CD4-positive, alpha-beta T cell (primary cell): ENCODE measurements at regions not wholly inside any gene's neighbourhood (a gene's known extent, or its start where the extent isn't known, plus 50 kb on each side); places are given as distances from the start of the nearest gene placed in this dataset.

Experiments used
- ATAC-seq: fragments of 200-7000 bp; cut with Tn5 transposase; one replicate; pipeline ENCODE4 v1.10.0; 2022; ENCODE audit warnings: mild to moderate bottlenecking; ENCODE audit not compliant: poor library complexity
- CTCF ChIA-PET: fragments of 350-600 bp; sonication (Branson Sonifier 250); formaldehyde crosslinking; loops from one replicate; lab custom pipeline; 2021; ENCODE audit warnings: antibody characterized with exemption, inconsistent platforms; lab: Charles Lee
- POLR2A ChIA-PET: fragments of 350-600 bp; sonication (Branson Sonifier 250); formaldehyde crosslinking; loops from one replicate; lab custom pipeline; 2021; ENCODE audit warnings: antibody characterized with exemption, inconsistent platforms; lab: Charles Lee
- DNase-seq, 14 experiments: peaks; one replicate each; pipeline ENCODE4 v3.0.0-alpha.2; 2013 to 2020; ENCODE audit warnings: mixed read lengths in 2 of 14
- H3K27ac ChIP-seq, 2 donors: one replicate each; pipeline versions ENCODE4 v1.5.1 to v1.7.0; 2013; ENCODE audit warnings: low read length in 2 of 2, low read depth in 1 of 2, mild to moderate bottlenecking in 1 of 2
- H3K27me3 ChIP-seq, 2 experiments: 1 replicate in 1 of 2; 2 replicates in 1 of 2; pipeline versions ENCODE4 v1.6.1 to v1.7.0; 2013; ENCODE audit warnings: low read length in 2 of 2, control low read depth in 1 of 2, mild to moderate bottlenecking in 1 of 2, moderate library complexity in 1 of 2; ENCODE audit not compliant: insufficient read depth in 2 of 2, control insufficient read depth in 1 of 2
- H3K36me3 ChIP-seq: one replicate; pipeline ENCODE4 v1.6.1; 2013; ENCODE audit warnings: low read length, control low read depth; ENCODE audit not compliant: insufficient read depth
- H3K4me1 ChIP-seq: one replicate; pipeline ENCODE4 v1.6.1; 2013; ENCODE audit warnings: low read length, control low read depth; ENCODE audit not compliant: insufficient read depth
- H3K4me3 ChIP-seq: one replicate; pipeline ENCODE4 v1.5.1; 2013; ENCODE audit warnings: mild to moderate bottlenecking, low read length, moderate library complexity
- H3K9me3 ChIP-seq, 2 experiments: 1 replicate in 1 of 2; 2 replicates in 1 of 2; pipeline versions ENCODE4 v1.6.1 to v1.7.0; 2013; ENCODE audit warnings: low read length in 2 of 2, mild to moderate bottlenecking in 2 of 2, control low read depth in 1 of 2, moderate library complexity in 1 of 2; ENCODE audit not compliant: control insufficient read depth in 1 of 2, insufficient read depth in 1 of 2
- H3K27ac Mint-ChIP-seq: one replicate; pipeline ENCODE4 v1.8.0; 2020; ENCODE audit warnings: mixed read lengths
- H3K27me3 Mint-ChIP-seq: one replicate; pipeline ENCODE4 v1.8.0; 2021; ENCODE audit warnings: mixed read lengths
- H3K36me3 Mint-ChIP-seq: one replicate; pipeline ENCODE4 v1.8.0; 2021; ENCODE audit warnings: low read depth, mixed read lengths
- H3K4me1 Mint-ChIP-seq: one replicate; pipeline ENCODE4 v1.8.0; 2021; ENCODE audit warnings: low read depth, mixed read lengths
- H3K4me3 Mint-ChIP-seq: one replicate; pipeline ENCODE4 v1.8.0; 2020; ENCODE audit warnings: mild to moderate bottlenecking, mixed read lengths
- H3K9me3 Mint-ChIP-seq: one replicate; pipeline ENCODE4 v1.8.0; 2020; ENCODE audit warnings: mixed read lengths
- CTCF ChIP-seq: fragments of 200-600 bp; IDR thresholded peaks from one replicate; pipeline ENCODE4 v1.8.0; 2022; ENCODE audit warnings: antibody characterized with exemption, mild to moderate bottlenecking
- intact Hi-C, 2 experiments: fragments of 100-400 bp; cut with DNase I in 1 of 2; cut with micrococcal nuclease in 1 of 2; formaldehyde crosslinking; loops; one replicate each; pipeline versions ENCODE4 v1.15.1 to v1.9.0; 2023 to 2025; cut with DNase I, micrococcal nuclease

- H3K4me1 ChIP-seq: no peaks in the 10 kb centered on the region
- peaks cover 1 to 7% of the 10 kb centered on the region in 2 experiments for H3K9me3 ChIP-seq
- TF ChIP-seq CTCF: no peak
- H3K4me3 Mint-ChIP-seq: no peak overlapping the region
- no peak overlapping the region for H3K27ac ChIP-seq
- H3K27me3 Mint-ChIP-seq: no peaks in the 10 kb centered on the region
- ATAC-seq (no peak), DNase-seq (no peak)
- CTCF ChIA-PET: no interaction called here
- intact Hi-C loops: loop anchor here in 1 of 2 experiments (1.0 kb wide), 1 partner anchor 10 kb away; no protein-coding TSS in a partner anchor
- no peak overlapping the region for H3K27ac Mint-ChIP-seq
- H3K4me3 ChIP-seq: no peak overlapping the region
- POLR2A ChIA-PET: no interaction called here
- no peaks in the 10 kb centered on the region for H3K36me3 ChIP-seq
- H3K4me1 Mint-ChIP-seq: no peaks in the 10 kb centered on the region
- no peaks in the 10 kb centered on the region for H3K27me3 ChIP-seq
- H3K9me3 Mint-ChIP-seq: peaks cover 6% of the 10 kb centered on the region
- H3K36me3 Mint-ChIP-seq: no peaks in the 10 kb centered on the region
Observed at GRCh38 chr2:193824474-193824873, 1629.7 kb upstream of the TMEFF2 start.

- Histone ChIP-seq H3K36me3 (no peaks in the 10 kb centered on the region), H3K4me3 (no peak overlapping the region), H3K4me1 (no peaks in the 10 kb centered on the region), H3K27me3 (no peaks in the 10 kb centered on the region), H3K9me3 (peaks cover 3 to 14% of the 10 kb centered on the region in 2 experiments), H3K27ac (no peak overlapping the region)
- no peak overlapping the region for H3K27ac Mint-ChIP-seq
- intact Hi-C loops: no loop called here
- no peaks in the 10 kb centered on the region for H3K4me1 Mint-ChIP-seq
- ChIA-PET POLR2A (no interaction called here), CTCF (no interaction called here)
- peaks cover 6% of the 10 kb centered on the region for H3K9me3 Mint-ChIP-seq
- H3K4me3 Mint-ChIP-seq: no peak overlapping the region
- ATAC-seq (no peak), DNase-seq (no peak)
- no peak for TF ChIP-seq CTCF
- no peaks in the 10 kb centered on the region for H3K36me3 Mint-ChIP-seq
- no peaks in the 10 kb centered on the region for H3K27me3 Mint-ChIP-seq
Observed at GRCh38 chr2:193818801-193819499, 1624.2 kb upstream of the TMEFF2 start.

GRCh38 chr2:193816008-193816407, 1621.3 kb upstream of the TMEFF2 start:
- CTCF ChIA-PET: no interaction called here
- Mint-ChIP-seq H3K4me3 (no peak overlapping the region), H3K27ac (no peak overlapping the region), H3K36me3 (no peaks in the 10 kb centered on the region), H3K9me3 (no peaks in the 10 kb centered on the region), H3K27me3 (no peaks in the 10 kb centered on the region), H3K4me1 (no peaks in the 10 kb centered on the region)
- H3K27ac ChIP-seq: no peak overlapping the region
- intact Hi-C loops: no loop called here
- POLR2A ChIA-PET: no interaction called here
- peaks cover 3 to 14% of the 10 kb centered on the region in 2 experiments for H3K9me3 ChIP-seq
- no peaks in the 10 kb centered on the region for H3K36me3 ChIP-seq
- no peak for TF ChIP-seq CTCF
- H3K4me1 ChIP-seq: no peaks in the 10 kb centered on the region
- H3K27me3 ChIP-seq: no peaks in the 10 kb centered on the region
- H3K4me3 ChIP-seq: no peak overlapping the region
- ATAC-seq: no peak
- DNase-seq: no peak
